CD4-positive, alpha-beta T cell treated with Interleukin-15 for 1 hour (primary cell): ENCODE measurements at regions not wholly inside any gene's neighbourhood (a gene's known extent, or its start where the extent isn't known, plus 50 kb on each side); places are given as distances from the start of the nearest gene placed in this dataset.

ENCODE experiments used
- DNase-seq: peaks from one replicate; pipeline ENCODE4 v3.0.0-alpha.2; 2020

DNA sequence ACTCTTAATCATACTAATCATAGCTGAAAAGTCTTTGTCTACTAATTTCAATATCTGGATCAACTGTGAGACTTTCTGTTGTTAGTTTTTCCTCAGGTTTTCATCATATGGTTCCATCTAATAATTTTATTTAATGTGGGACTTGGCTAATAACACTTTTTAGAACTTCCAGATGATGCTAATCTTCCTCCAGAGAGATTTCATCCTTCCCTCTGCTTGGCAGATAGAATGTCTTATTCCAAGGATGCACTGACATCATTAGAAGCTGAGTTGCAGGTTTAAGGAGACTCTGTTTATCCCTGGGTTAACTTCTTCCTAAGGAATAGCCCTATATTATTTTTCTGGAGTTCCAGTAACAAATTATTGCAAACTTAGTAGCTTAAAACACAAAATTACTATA lies 325.6 kb downstream of the COG6 start:
- no peak for DNase-seq

DNA sequence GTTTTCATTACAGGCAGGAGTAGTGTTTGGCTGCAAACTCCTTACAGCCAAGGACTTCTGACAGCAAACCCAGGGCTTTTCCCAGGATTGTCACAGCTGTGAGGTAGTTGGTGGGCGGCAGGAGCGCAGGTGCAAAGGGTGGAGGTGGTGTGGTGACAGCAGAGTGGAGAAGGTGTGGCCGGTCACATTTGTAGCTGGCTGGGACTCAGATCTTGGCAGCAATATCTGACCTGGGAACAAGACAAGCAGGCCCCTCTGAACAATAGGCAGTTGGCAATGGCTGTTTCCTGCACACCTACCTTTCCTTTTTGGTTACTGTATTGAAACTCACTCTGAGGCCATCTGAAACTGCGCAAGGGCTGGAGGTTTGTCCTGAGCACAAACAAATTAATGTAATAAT lies 327.3 kb downstream of the COG6 start:
- DNase-seq, result no peak

DNA sequence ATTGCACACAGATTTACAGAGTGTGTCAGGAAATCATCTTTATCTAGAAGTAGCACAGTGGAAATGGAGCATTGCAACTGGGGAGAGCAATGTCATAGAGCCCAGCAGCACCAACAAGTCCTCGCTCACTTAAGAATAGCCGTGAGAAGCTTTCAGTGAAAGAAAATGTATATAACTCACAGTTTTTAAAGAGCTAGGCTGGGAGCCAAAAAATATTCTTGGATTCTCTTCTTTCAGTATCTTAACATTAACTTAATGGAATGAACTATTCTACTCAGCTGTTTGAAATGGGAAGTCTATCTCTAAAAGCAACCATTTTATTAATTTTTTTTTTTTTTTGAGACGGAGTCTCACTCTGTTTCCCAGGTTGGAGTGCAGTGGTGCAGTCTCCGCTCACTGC lies 329.6 kb downstream of the COG6 start:
- no peak for DNase-seq

DNA sequence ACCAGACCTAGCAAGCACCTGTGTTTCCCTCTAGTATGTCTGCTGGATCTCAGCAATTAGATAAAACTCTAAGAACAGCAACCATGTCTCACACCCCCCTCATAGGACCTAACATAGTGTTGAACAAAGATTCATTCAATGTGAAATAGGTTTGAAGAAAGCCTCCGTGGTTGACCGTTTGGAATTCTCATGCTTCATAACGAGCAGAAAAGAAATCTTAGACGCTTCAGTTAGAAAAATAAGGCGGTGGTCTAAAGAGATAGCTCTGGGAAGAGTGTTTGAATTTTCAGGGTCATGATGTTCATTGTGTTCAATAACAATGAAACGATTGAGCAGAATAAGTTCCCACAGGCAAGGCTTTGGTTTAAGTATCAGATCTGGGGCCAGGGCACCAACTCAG lies 332.9 kb downstream of the COG6 start:
- no peak for DNase-seq

DNA sequence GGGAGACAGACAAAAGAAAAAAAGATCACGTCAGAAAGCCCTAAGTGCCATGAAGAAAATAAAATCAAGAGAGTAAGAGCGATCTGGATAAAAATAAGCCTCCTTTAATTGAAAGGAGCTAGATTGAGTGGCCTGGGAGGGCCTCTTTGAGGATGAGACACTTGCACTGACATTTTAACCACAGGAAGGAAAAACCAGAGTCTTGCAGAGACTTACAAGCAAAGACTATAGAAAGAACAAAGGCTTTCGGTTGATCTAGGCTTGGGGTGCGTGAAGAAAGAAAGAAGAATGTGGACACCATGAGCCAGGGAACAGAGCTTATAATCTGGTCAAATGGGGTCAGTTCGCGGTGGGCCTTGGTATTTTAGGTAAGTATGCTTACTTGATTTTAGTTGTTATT lies 342.7 kb downstream of the COG6 start:
- DNase-seq, result no peak

DNA sequence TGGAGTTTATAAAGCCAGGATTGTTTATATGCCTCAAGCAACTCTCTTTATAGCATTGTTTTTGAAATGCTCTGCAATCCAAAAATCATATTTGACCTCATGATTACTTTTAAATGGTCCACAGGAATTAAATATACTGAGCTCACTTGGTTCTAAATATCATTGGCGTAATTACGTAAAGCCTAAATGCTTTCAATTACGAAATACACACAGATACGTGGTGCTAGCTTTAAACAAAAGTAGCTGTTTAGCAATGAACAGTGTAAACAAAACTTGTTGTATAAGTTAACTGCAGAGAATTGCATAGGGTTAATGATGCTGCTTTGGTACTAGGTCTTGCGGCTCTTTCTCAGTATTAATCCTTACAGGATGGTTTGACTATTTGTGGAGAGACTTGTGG lies 346.6 kb downstream of the COG6 start:
- no peak for DNase-seq

DNA sequence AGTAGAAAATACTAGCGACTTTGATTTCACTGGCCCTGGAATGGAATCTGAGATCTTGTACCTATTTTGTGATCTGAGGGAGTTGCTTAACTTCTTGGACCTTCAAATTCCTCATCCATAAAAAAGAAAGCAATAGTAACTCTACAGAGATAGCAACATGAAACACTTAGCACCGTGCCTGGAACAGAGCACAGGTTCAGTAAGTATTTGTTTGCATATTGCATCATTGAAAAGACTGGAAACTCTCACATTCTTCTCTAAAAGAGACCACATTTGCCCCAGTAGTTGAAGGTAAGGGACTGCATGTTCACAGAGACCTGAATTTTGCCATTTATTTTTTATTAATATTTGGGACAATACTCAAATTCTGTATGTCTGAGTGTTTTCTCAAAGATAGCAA lies 358.1 kb downstream of the COG6 start:
- DNase-seq, result no peak

DNA sequence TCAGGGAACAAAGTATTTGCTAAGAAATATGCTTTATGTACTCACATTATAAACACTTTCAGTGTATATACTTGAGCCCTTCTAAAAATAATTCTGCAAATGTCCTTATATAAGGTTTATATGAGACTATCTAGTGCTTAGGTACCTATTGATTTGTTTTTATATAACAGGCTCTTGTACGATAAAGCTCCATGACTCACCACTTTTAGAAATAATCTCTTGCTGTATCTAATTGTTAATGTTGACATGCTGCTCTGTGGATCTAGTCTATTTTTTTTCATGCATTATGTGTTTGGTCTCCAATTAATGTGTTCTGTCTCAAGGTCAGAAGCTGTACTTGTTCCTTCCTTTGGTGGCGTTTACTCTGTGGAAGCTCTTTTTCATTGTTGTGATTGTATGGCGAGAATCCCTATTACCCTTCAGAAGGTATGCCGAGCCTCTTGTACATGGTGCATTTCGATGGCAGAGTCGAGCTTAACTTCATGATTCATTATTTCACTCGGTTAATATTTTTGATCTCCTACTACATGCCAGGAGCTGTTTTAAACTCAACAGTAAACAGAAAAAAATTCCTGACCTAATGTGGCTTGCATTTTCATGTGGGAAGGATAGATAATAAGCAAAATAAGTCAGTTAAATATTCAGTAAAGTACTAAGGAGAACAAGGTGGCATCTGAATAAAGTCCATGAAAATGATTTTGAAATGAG lies 361.6 kb downstream of the COG6 start:
- no peak for DNase-seq

DNA sequence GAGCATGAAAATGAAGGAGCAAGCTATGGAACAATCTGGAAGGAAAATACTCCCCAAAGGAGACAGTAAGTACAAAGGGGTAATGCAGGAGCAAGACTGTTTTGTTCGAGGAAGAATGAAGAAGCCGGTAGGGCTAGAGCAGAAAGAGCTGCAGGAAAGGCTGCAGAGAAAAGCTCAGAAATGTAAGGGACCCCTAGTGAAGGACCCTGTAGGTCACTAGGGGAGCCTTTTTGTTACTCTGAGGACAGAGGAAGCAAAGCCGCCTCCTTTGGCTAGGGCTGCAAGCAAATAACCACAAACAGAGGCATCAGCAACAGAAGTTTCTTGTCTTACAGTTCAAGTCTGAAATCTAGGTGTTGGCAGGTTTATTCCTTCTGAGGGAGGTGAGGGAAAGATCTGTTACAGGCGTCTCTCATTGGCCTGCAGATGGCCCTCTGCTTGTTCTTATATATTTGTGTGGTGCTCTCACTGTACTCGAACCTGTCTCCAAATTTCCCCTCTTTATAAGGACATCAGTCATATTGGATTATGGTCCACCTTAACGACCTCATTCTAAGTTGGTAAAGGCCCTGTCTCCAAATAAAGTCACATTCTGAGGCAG lies 362.3 kb downstream of the COG6 start:
- DNase-seq, result no peak

DNA sequence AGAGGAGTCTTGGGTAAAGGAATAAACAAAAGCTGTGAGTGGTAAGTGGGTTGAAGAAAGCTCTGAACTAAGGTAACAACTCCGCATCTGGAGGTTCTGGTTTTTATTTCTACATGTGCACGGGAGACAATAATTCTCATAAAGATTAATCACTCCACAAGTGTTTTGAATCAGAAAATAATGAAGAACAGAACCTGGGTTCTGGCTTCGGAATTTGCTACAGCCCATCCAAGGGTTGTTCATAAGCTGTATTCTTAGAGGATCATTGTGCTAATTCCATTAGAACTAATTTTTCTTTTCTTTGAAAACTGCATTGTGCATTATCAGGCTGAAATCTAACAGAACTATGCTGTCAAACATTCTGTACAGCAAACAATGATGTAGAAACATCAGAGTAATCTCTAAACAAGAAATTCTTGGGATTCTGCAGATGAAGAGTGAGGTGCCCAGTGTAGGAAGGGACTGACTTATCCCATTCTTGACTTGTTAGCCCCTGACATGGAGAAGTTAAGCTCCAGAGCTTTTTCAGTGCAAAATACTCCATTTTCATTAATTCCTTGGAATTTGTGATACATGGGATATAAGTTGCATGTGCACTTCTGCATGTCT lies 368.2 kb downstream of the COG6 start:
- no peak for DNase-seq

DNA sequence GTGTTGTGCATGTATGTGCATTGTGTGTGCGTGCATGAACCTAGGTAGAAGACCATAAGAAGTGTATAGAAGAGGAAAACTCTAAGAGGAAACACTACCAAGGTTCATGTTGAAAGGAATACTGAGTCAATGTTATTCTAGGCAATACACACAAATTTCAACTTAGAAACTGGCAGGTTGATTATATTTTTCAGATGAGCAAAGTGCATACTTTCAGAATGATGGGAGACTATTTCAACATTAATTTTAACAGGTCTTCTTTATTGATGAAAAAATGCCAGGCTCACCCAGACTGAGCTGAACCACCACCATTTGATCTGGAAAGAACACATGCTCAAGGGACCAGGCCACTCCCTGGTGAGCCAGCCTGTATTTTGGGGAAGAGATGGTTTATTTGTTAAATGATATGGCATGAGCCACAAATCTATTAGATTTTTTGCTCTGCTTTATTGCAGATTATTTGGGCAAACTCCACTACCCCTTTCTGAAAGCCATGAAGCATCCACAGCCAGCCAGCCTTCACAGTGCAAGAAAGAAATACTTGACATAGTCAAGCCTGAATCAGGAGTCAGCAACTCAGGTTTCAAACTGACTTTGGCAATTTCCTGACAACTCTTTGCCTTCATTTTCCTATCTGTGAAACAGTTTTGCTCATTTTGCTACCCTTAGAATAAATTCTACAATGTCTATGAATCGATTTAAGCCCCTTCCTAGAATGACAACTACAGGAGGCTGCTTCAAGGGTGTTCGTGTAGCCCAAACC lies 368.9 kb downstream of the COG6 start:
- DNase-seq, result no peak

DNA sequence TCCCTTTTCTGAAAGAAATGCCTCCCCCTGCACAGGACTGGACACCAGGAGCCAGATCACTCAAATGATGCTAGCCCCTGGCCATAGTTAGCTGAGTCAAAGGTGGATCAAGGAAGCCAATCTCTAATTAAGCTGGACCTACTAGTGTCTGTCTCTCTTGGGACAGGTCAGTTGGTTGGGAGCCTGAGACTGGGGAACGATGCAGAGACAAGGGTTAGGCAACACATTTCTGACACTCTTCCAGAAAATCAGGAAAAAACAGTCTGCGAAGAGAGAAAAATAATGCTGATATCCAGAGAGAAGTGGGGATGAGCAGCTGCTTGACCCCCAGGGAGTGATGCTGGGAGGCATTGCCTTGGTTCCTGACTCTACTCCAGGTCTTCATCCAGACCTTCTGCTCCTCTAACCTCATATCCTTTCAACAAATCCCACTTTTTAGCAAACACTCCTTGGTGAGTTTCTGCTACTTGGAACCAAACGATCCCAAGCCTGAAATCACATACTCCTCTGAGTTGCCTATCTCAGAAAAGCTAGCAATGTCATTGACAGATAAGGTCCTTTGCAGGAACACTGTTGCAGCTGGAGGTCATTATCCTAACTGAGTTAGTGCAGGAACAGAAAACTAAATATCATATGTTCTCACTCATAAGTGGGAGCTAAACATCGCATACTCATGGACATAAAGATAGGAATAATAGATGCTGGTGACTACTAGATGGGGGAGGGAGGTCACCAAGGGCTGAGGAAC lies 369.7 kb downstream of the COG6 start:
- DNase-seq, result no peak

DNA sequence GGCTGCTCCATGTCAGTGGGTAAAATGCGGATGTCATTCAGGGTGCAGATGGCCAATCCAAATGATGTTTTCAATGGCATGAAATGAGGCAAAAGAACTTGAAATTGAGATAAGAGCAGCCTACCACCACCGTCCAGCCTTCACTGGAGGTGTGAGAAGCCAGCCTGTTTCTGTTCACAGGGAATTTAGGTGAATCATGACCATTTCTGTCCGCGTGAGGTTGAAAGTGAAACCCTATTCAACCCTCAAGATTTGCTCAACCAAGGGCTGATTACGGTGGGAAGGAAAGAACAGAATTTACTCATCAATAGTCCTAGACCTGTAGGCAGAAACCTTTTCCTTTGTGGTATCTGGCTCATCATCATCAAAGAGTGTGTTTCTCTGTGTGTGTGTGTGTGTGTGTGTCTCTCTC lies 370.7 kb downstream of the COG6 start:
- no peak for DNase-seq

DNA sequence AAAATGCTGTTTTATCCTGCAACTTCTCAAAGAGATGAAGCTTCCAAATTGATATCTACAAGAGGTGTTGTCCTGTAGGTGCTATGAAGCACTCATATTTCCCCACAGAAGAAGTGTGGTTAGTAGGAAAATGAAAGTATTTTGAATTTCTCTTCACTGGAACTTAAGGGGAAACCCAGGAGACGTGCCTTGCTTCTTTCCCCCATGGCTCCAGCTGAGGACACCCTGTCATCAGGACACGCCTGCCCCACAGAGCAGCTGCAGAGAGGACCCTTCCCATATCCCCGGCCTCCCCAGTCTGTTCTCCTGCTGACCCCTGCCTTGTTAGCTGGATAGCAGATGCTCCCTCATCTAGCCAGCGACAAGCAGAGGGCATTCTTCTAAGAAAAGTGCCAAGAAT lies 371.3 kb downstream of the COG6 start:
- no peak for DNase-seq

DNA sequence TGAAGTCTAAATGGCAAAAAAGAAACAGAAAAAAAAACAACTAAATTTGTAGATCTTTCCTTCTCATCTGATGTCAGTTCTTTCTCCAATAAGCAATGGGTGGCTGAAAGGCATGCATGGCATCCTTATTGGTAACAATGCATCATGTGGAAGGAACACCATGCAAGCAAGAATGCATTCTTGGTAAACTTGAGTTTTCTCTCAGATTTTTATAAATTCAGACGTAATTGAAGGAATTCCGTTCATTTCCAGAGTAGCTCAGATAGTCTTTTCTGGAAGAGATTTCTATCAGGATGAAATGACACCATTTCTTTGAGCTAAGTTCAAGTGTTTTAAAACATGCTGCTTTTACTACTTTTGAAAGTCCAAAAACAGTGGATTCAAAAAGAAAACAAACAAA lies 373.0 kb downstream of the COG6 start:
- DNase-seq, result no peak

DNA sequence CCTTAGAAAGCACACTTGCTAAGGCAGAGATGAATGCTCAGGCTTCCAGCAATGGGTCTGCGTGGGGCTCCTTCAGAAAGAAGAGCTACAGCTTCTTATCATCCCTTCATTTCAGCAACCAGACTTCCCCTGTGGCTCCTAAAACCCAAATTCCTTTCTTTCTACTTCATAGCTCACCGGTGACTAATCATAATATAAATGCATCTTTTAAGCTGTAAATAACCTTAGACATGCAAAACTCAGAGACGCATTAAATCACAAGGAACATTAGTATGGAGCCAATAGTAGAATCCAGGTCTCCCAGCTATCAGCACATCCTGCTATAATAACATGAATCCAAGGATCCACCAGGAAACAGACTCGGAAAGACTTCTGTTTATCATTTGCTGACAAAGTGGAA lies 375.6 kb downstream of the COG6 start:
- DNase-seq, result no peak

DNA sequence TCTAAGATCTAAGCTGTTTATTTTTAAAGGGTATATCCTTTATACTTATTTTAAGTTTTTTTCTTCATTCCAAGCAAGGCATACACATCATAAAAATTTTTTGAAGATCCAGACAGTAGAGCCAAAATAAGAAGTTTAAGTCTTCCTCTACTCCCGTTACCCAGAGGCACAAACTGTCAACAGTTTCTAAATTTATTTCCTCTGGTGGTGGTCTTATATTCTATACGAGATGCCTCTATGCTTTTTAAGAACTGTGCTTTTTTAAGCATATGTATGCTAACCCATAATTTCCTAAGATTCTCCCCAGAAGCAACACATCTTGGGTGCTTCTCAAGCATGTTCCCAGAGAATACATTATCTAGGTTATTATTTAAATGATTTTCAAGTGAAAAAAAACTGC lies 383.6 kb downstream of the COG6 start:
- no peak for DNase-seq

DNA sequence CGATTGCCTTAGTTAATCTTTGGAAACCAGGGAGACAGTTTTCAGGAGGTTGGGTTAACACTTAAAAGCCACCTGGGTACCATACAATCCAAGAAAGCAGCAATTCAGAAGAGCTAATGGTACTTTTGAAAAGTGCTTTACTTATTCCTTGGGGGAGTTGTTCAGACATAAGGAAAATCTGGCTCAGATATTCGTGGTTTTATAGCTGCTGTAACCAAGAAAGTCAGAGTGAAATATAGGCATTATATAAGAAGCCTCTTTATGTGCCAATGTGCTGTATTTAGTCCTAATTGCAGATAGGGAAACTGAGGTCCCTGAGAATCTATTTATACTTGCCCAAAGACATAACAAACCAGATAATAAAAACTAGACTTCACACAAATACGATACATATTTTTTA lies 387.5 kb downstream of the COG6 start:
- no peak for DNase-seq

DNA sequence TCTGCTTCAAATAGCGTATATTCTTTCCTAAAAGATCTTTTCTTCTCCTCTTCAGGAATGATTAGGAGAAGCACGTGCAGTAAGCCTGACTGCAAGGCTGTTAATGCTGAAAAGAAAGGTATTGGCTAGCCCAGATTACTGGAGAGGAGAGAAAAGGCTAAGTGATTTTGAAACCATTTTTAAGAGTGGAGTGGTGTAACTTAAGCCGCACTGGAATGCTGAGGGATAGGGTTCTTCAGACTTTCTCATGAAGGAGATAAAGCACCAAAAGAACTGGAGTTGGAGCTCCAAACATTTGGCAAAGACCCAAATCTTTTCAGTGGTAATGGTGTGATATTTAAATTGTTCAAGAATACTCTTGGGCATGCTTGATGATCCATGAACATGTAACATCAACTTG lies 388.3 kb downstream of the COG6 start:
- no peak for DNase-seq

DNA sequence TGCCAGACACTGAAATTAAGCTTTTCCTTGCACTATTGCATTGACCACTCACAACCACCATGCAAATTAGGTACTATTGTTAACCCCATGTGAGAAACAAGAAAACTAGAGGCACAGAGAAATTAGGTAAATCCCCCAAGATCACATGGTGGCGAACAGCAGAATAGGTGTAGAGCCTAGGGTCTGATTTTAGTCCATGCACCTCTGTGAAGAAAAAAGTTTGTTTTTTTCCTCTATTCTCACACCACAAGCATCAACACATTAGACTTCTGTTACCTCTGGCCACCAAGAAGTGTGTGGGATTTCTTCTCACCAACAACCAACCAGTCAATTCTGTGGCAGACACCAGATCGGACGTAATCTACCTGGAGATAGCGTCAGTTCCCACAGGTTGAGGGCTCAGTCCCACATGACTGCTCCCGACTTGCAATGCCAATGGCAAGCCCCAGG lies 391.9 kb downstream of the COG6 start:
- no peak for DNase-seq

DNA sequence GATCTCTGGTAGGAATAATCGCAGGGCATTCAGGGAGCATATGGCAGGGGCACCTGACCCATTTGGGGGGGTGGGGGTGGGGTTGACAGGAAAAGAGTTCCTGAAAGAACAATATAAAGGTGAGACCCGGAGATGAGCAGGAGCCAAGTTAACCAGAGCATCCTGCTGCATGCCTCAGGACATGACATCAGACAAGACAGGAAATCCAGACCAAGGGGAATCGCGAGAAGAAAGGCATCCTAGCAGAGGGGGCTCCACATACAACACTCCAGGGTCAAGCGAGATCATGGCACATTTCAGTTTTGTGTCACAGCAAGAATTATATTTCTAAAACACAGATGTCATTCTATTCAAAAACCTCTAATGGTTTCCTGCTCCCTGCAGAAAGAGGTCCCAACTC lies 393.1 kb downstream of the COG6 start:
- no peak for DNase-seq

DNA sequence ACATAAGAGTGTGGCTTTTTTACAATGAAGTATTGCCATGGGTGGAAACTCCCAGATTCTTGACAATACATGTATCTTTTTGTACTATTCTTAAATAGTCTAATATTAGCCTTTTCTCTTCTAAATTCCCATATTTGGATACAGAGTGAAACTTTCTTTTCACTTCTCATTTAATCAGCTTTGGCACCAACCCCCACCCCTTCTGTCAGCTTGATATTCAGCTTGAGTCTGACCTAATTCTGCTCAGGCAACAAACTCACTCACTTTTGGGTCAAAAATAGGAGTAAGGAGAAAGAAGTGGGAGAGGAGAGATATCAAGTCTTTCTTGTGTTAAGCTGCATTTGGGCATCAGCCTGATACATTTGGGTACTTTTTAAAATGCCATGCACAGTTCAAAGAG lies 397.5 kb downstream of the COG6 start:
- DNase-seq, result no peak

DNA sequence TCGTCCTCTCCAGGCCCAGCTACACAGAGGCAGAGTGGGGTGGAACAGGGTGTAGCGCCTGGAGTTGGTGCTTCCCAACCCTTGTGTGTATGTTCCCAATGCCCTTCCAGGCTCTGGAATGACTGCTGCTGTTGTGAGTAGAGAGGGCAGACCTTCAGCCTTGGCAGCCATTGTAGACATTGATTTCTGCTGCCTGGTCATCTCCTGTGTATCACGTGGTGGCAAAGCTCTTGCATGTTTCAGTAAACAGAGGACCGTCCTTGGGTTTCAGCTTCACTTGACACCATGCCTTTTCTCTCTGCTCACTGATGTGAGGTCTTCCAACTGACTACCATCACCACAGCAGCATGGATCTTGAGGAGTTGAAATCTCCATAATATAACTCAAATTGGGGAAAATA lies 397.9 kb downstream of the COG6 start:
- DNase-seq, result no peak
